NT2/D1 (cell line): ENCODE measurements at regions not wholly inside any gene's neighbourhood (a gene's known extent, or its start where the extent isn't known, plus 50 kb on each side); places are given as distances from the start of the nearest gene placed in this dataset.

ENCODE experiments used
- DNase-seq: peaks from one replicate; pipeline ENCODE4 v3.0.0-alpha.2; 2011; ENCODE audit warnings: low read depth, low spot score
- H3K27me3 ChIP-seq: 2 replicates; pipeline ENCODE4 v1.6.0; 2011; ENCODE audit warnings: mild to moderate bottlenecking; ENCODE audit not compliant: insufficient read length, insufficient read depth
- H3K36me3 ChIP-seq: 2 replicates; pipeline ENCODE4 v1.6.1; 2011; ENCODE audit warnings: mild to moderate bottlenecking, low read length, mixed read lengths; ENCODE audit not compliant: insufficient read depth, insufficient read length
- H3K4me1 ChIP-seq: 2 replicates; pipeline ENCODE4 v1.5.1; 2011; ENCODE audit not compliant: insufficient read depth, insufficient read length
- H3K4me3 ChIP-seq: 2 replicates; pipeline ENCODE4 v1.5.1; 2011; ENCODE audit warnings: low read depth; ENCODE audit not compliant: insufficient read length
- H3K9ac ChIP-seq: 2 replicates; pipeline ENCODE4 v1.6.0; 2011; ENCODE audit warnings: low read depth; ENCODE audit not compliant: insufficient read length
- H3K9me3 ChIP-seq: 2 replicates; pipeline ENCODE4 v1.5.1; 2011; ENCODE audit warnings: mild to moderate bottlenecking, low read length; ENCODE audit not compliant: insufficient read depth
- SUZ12 ChIP-seq: IDR thresholded peaks from 2 replicates; pipeline ENCODE4 v1.6.1; 2011; ENCODE audit not compliant: insufficient read length, insufficient read depth; ENCODE audit errors: extremely low read depth
- YY1 ChIP-seq: IDR thresholded peaks from 2 replicates; pipeline ENCODE4 v1.6.1; 2011; ENCODE audit not compliant: insufficient read length, insufficient read depth
- ZNF274 ChIP-seq: IDR thresholded peaks from 2 replicates; pipeline ENCODE4 v1.6.1; 2011; ENCODE audit warnings: mild to moderate bottlenecking, low read depth, low read length

- TF ChIP-seq SUZ12: no peak
- no peak for TF ChIP-seq YY1
- no peak for TF ChIP-seq ZNF274
- H3K4me1 ChIP-seq: no peaks in the 10 kb centered on the region
- no peak overlapping the region for H3K9ac ChIP-seq
- no peak for DNase-seq
- H3K27me3 ChIP-seq: no peaks in the 10 kb centered on the region
- peaks cover 13% of the 10 kb centered on the region; the same call in 1 of the 2 replicates for H3K9me3 ChIP-seq
- no peaks in the 10 kb centered on the region for H3K36me3 ChIP-seq
- H3K4me3 ChIP-seq: no peak overlapping the region
These were observed 58.5 kb upstream of the SLC22A16 start for GRCh38 chr6:110534731-110535492.

- no peaks in the 10 kb centered on the region for H3K4me1 ChIP-seq
- H3K9ac ChIP-seq: no peak overlapping the region
- no peak for DNase-seq
These were observed 56.0 kb upstream of the SLC22A16 start for GRCh38 chr6:110532431-110532830.

GRCh38 chr6:110530671-110531070 lies 54.3 kb upstream of the SLC22A16 start:
- no peaks in the 10 kb centered on the region for H3K27me3 ChIP-seq
- no peak for DNase-seq
- no peak overlapping the region for H3K9ac ChIP-seq
- H3K36me3 ChIP-seq: no peaks in the 10 kb centered on the region
- no peak for TF ChIP-seq SUZ12
- no peak for TF ChIP-seq ZNF274
- no peak for TF ChIP-seq YY1
- H3K4me3 ChIP-seq: no peak overlapping the region
- peaks cover 6% of the 10 kb centered on the region; the same call in 1 of the 2 replicates for H3K9me3 ChIP-seq
- no peaks in the 10 kb centered on the region for H3K4me1 ChIP-seq

More at GRCh38 chr6:110532431-110532830, 56.0 kb upstream of the SLC22A16 start:
- Histone ChIP-seq H3K27me3 (no peaks in the 10 kb centered on the region), H3K36me3 (no peaks in the 10 kb centered on the region), H3K9me3 (peaks cover 6% of the 10 kb centered on the region; the same call in 1 of the 2 replicates), H3K4me3 (no peak overlapping the region)
- TF ChIP-seq ZNF274: no peak
- TF ChIP-seq YY1: no peak
- TF ChIP-seq SUZ12: no peak

- H3K36me3 ChIP-seq: no peaks in the 10 kb centered on the region
- H3K9ac ChIP-seq: no peak overlapping the region
- no peak overlapping the region for H3K4me3 ChIP-seq
- H3K27me3 ChIP-seq: no peaks in the 10 kb centered on the region
- TF ChIP-seq SUZ12: no peak
- TF ChIP-seq ZNF274: no peak
- DNase-seq: no peak
- H3K9me3 ChIP-seq: peaks cover 2% of the 10 kb centered on the region; the same call in 1 of the 2 replicates
- no peaks in the 10 kb centered on the region for H3K4me1 ChIP-seq
These were observed 53.5 kb upstream of the SLC22A16 start for GRCh38 chr6:110529907-110530306.

GRCh38 chr6:110529355-110529754 lies 52.9 kb upstream of the SLC22A16 start:
- no peak for DNase-seq
- TF ChIP-seq ZNF274 (no peak), YY1 (no peak), SUZ12 (no peak)
- no peaks in the 10 kb centered on the region for H3K27me3 ChIP-seq
- H3K9me3 ChIP-seq: no peaks in the 10 kb centered on the region; the same call in 1 of the 2 replicates
- no peaks in the 10 kb centered on the region for H3K4me1 ChIP-seq
- H3K9ac ChIP-seq: no peak overlapping the region
- no peaks in the 10 kb centered on the region for H3K36me3 ChIP-seq
- no peak overlapping the region for H3K4me3 ChIP-seq

GRCh38 chr6:110528930-110529325 lies 52.5 kb upstream of the SLC22A16 start:
- no peak for DNase-seq
- Histone ChIP-seq H3K36me3 (no peaks in the 10 kb centered on the region), H3K4me1 (no peaks in the 10 kb centered on the region), H3K27me3 (no peaks in the 10 kb centered on the region), H3K9ac (no peak overlapping the region), H3K9me3 (no peaks in the 10 kb centered on the region; the same call in 1 of the 2 replicates), H3K4me3 (no peak overlapping the region)
- no peak for TF ChIP-seq YY1
- TF ChIP-seq ZNF274: no peak
- no peak for TF ChIP-seq SUZ12

GRCh38 chr6:110528101-110528929 lies 51.9 kb upstream of the SLC22A16 start:
- Histone ChIP-seq H3K4me3 (no peak overlapping the region), H3K4me1 (no peaks in the 10 kb centered on the region)
- TF ChIP-seq YY1 (no peak), ZNF274 (no peak), SUZ12 (no peak)

More at GRCh38 chr6:110528101-110528929, 51.9 kb upstream of the SLC22A16 start:
- Histone ChIP-seq H3K9ac (no peak overlapping the region), H3K36me3 (no peaks in the 10 kb centered on the region), H3K9me3 (no peaks in the 10 kb centered on the region; the same call in 1 of the 2 replicates), H3K27me3 (no peaks in the 10 kb centered on the region)
- DNase-seq: no peak
